GM12864 (cell line): ENCODE measurements at regions not wholly inside any gene's neighbourhood (a gene's known extent, or its start where the extent isn't known, plus 50 kb on each side); places are given as distances from the start of the nearest gene placed in this dataset.

ENCODE experiments used
- DNase-seq: peaks from one replicate; pipeline ENCODE4 v3.0.0-alpha.2; 2011; ENCODE audit warnings: low read depth
- H3K4me3 ChIP-seq: 2 replicates; pipeline ENCODE4 v1.5.1; 2011; ENCODE audit warnings: mild to moderate bottlenecking, low read depth, low read length, control low read depth
- TF ChIP-seq, protein P1 (sequence below): IDR thresholded peaks from 2 replicates; pipeline ENCODE4 v1.5.1; 2011; ENCODE audit warnings: low read depth, mild to moderate bottlenecking, moderate library complexity, low read length, control low read depth, inconsistent platforms; ENCODE audit errors: missing control alignments

DNA sequence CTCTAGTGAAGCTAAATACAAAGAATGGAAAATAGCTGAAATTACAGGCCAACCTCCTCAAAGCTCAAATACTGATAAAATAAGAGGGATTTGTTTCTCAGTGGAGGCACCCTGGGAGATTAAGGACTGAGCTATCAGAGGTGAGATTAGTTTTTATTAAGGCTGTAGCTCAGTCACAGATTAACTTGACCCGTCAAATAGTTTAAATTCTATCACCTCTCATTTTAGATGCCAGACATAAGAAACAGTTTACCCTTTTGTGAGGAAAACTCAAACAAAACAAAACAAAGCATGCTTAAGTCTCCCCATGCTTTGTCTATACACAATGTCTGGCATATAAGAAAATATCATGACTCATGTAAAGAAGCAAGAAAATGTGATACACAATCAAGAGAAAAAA is 208.3 kb upstream of the PMFBP1 start:
- no peak for DNase-seq
- H3K4me3 ChIP-seq: no peak overlapping the region
- TF ChIP-seq, protein P1, sequence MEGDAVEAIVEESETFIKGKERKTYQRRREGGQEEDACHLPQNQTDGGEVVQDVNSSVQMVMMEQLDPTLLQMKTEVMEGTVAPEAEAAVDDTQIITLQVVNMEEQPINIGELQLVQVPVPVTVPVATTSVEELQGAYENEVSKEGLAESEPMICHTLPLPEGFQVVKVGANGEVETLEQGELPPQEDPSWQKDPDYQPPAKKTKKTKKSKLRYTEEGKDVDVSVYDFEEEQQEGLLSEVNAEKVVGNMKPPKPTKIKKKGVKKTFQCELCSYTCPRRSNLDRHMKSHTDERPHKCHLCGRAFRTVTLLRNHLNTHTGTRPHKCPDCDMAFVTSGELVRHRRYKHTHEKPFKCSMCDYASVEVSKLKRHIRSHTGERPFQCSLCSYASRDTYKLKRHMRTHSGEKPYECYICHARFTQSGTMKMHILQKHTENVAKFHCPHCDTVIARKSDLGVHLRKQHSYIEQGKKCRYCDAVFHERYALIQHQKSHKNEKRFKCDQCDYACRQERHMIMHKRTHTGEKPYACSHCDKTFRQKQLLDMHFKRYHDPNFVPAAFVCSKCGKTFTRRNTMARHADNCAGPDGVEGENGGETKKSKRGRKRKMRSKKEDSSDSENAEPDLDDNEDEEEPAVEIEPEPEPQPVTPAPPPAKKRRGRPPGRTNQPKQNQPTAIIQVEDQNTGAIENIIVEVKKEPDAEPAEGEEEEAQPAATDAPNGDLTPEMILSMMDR: no peak

DNA sequence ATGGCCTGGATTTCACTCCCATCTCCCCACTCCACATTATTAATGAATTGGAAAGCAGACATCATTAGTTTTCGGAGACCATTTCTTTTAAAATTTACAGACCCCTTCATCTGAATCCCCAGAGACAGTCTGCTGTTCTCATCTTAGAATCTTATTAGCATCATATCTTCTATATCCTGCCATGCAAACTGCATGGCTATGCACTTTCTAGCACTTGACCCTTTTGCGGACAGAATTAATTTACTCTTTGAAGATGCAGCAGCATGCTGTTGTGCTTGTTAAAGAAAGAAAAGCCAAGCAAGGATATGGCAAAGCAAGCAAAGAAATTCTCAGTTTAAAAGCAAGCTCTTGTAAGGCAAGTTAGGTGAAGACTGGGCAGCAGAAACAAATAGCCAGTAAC is 201.2 kb upstream of the PMFBP1 start:
- TF ChIP-seq, protein P1: no peak
- DNase-seq: no peak
- no peak overlapping the region for H3K4me3 ChIP-seq

DNA sequence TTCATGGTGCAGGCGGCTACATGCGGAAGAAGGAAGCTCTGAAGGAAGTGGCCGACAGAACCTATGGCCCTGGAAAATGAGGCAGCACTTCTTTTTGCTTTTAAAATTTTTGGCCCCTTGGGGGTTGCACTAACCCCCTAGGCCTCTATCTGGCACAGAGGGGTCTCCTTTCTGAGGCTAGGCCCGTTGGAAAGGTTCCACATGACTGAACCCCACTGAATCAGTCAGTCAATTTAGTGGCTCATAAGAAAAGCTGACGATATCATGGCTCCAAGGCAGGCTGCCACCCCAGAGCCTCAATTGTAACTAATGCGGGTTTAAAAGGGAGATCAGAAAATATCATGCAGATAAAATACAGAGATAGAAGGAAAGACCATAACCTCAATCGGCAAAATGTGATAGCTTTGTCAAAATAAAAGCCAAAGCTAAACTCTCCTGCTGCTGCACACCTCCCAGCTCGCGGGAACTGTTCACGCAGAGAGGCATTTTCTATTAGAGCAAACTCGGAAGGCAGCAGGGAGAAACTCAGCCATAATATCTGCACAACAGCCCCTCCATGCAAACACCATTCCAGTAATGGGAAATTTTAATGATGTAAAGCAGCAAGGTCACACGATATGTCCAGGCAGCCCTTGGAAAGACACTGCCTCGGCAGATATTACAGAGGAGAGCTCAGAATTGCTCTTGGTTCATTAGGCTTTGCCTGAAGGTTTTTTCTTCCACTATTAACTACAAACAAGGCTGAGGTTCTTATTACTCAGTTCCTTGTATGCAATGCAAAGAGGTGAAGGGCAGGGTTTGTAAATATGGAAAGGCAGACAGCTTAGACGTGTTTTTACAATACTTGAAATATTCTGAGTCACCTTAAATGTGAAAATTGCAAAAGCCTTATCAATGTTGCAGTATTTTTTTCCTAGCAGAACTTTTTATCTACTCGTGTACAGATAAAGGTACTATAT is 200.4 kb upstream of the PMFBP1 start:
- no peak for DNase-seq
- TF ChIP-seq, protein P1: no peak
- no peak overlapping the region for H3K4me3 ChIP-seq

DNA sequence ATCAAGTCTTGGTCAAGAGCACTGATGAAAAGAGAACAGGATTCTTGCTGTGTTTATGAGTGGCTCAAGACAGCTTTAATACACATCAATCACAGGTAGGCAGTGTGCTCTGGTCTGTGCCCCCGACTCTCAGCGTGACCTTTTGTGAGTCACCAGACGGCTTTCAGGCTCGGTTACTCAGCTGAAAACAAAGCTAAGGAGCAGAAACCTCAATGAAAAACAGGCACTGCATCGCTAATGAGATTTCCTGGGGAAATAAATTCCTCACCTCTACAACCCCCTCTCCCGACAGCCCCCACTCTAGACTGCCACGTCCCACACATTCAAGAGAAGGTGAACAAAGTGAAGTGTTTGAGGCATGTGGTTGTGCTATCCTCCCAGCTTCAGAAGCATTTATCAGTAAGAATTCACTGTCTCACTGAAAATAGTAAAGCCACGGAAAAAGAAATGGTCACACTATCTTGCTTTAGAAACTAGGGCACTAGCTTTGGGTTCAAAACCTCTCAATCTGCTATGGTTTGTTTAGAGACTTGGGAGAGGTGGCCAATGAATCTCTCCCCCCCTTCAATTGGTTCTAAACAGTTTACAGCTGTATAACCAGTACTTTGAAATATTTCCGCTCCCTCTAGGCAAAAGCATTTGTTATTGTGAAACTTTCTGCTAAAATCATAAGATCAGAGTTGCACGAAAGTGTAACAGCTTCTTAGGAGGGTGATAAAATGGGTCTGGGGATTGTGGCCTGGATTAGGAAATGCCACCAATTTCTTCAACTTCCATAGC is 199.5 kb upstream of the PMFBP1 start:
- no peak for DNase-seq
- TF ChIP-seq, protein P1: no peak
- no peak overlapping the region for H3K4me3 ChIP-seq

DNA sequence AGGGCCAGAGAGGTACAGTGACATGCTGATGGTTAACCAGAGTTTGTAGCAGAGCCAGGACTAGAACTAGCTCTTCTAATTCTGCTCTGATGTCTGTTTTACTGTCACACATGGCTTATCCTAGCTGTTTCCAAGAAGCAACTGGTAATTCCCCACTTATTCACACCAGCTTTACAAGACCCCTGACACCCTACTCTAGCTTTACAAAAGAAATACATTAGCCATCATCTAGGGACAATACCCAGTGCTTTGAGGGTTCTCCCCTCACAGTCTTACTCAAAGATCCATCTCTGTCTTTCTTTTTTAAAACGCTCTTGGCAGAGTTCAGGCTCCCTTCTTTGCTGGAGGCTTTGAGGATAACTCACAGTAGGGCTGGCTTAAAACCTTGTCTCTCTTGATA is 197.3 kb upstream of the PMFBP1 start:
- TF ChIP-seq, protein P1: no peak
- no peak for DNase-seq
- H3K4me3 ChIP-seq: no peak overlapping the region

DNA sequence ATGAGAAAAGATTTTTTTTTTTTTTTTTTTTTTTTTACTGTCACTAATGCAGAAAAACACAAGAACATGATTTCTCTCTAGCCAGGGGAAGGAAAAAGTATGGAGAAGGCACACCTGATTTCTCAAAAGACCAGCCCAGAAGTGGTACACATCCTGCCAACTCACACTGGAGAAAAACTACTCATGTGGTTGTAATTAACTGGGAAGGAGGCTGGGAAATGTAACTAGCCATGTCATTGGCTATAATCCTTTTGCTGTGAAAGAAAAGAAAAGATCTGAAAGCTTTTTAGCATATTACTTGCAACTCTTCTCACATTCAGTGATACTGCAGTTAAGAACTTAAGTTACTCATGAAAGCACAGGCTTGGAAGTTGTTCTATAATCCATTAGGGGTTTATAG is 195.9 kb upstream of the PMFBP1 start:
- DNase-seq: no peak
- no peak overlapping the region for H3K4me3 ChIP-seq
- TF ChIP-seq, protein P1: no peak

DNA sequence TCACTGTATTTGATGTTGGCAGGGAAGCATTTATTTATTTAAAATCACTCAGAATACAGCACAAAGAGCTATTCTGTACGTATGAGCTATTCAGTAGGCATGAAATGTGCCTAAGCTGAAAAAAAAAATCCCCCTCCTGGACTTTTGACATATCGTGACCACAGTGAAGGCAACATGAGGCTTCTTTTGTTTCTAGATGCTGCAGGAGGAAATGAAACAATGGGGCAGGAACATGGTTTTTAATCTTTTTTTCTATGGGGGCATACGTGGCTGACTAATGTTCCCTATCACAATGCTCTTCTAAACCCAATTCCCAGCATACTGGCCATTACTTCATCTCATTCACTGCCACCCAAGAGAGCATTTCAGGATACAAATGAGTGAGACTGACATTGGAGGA is 191.0 kb upstream of the PMFBP1 start:
- TF ChIP-seq, protein P1: no peak
- DNase-seq: no peak
- no peak overlapping the region for H3K4me3 ChIP-seq
